Stimulated activated naive B cell treated with anti-CD40 and anti-IgM and Interleukin-4, amounts not matched to agents 10 μg/mL and 1 μg/mL and 100 μg/mL, for 72 hours (primary cell): ENCODE measurements at regions not wholly inside any gene's neighbourhood (a gene's known extent, or its start where the extent isn't known, plus 50 kb on each side); places are given as distances from the start of the nearest gene placed in this dataset.
A peak's percentile ranks its signal among the peaks of the same experiment; 100 is the strongest.

Experiments
- ATAC-seq, 2 donors: fragments of 150-1000 bp; cut with Tn5 transposase; replicated peaks; 2 replicates each; pipeline ENCODE4 v1.10.0; 2021; ENCODE audit warnings: moderate library complexity in 1 of 2
- DNase-seq: peaks from one replicate; pipeline ENCODE4 v3.0.0; 2021
- H3K27ac Mint-ChIP-seq: one replicate; pipeline ENCODE4 v1.8.0; 2022; ENCODE audit warnings: mild to moderate bottlenecking, mixed read lengths
- H3K27me3 Mint-ChIP-seq, 2 donors: one replicate each; pipeline ENCODE4 v1.8.0; 2022; ENCODE audit warnings: mixed read lengths in 2 of 2
- H3K36me3 Mint-ChIP-seq, 2 donors: one replicate each; pipeline ENCODE4 v1.8.0; 2022; ENCODE audit warnings: mixed read lengths in 2 of 2, mild to moderate bottlenecking in 1 of 2
- H3K4me1 Mint-ChIP-seq, 2 donors: one replicate each; pipeline ENCODE4 v1.8.0; 2022; ENCODE audit warnings: mixed read lengths in 2 of 2, mild to moderate bottlenecking in 1 of 2
- H3K4me3 Mint-ChIP-seq, 2 donors: one replicate each; pipeline ENCODE4 v1.8.0; 2022; ENCODE audit warnings: mild to moderate bottlenecking in 2 of 2, mixed read lengths in 2 of 2, moderate library complexity in 1 of 2
- H3K9me3 Mint-ChIP-seq, 2 donors: one replicate each; pipeline ENCODE4 v1.8.0; 2022; ENCODE audit warnings: mixed read lengths in 2 of 2, mild to moderate bottlenecking in 1 of 2

- Mint-ChIP-seq H3K4me1 (peaks cover 14 to 34% of the 10 kb centered on the region in 2 donors), H3K27ac (no peak overlapping the region), H3K36me3 (no peaks in the 10 kb centered on the region), H3K27me3 (peaks cover 0 to 3% of the 10 kb centered on the region in 2 donors), H3K9me3 (peaks cover 0 to 2% of the 10 kb centered on the region in 2 donors), H3K4me3 (no peak overlapping the region)
- DNase-seq (no peak), ATAC-seq (peak; percentile 18 to 52)
These were observed 58.8 kb upstream of the MSTN start for GRCh38 chr2:190121305-190121704.

DNA sequence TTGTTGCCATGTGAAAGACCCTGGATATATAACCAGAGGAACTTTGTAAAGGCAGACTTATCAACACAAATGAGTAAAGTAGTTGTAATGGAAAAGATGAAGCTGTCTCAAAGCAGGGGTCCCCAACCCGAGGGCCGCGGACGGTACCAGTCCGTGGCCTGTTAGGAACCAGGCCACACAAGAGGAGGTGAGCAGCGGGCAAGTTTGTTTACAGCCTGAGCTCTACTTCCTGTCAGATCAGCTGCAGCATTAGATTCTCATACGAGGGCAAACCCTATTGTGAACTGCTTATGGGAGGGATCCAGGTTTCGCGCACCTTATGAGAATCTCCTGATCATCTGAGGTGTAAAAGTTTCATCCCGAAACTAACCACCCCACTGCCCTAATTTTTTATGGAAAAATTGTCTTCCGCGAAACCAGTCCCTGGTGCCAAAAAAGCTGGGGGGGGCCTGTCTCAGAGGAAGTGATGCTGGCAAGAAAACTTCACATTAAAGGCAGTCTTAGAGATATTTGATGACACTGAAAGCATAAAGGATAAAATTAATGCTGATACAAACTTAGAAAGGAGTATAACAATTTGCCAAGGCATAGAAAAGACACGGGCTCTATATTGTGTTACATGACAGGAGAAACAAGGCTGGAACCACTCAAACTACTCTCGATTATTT, 57.5 kb upstream of the MSTN start:
- peaks cover 0 to 5% of the 10 kb centered on the region in 2 donors for H3K9me3 Mint-ChIP-seq
- peak overlapping the region; percentile 33 to 46 for H3K4me3 Mint-ChIP-seq
- H3K27ac Mint-ChIP-seq: peak overlapping the region; percentile 68
- peaks cover 0 to 4% of the 10 kb centered on the region in 2 donors for H3K27me3 Mint-ChIP-seq
- H3K4me1 Mint-ChIP-seq: peaks cover 14 to 34% of the 10 kb centered on the region in 2 donors
- ATAC-seq (peak in 1 of 2 donors; percentile 32), DNase-seq (no peak)
- no peaks in the 10 kb centered on the region for H3K36me3 Mint-ChIP-seq

DNA sequence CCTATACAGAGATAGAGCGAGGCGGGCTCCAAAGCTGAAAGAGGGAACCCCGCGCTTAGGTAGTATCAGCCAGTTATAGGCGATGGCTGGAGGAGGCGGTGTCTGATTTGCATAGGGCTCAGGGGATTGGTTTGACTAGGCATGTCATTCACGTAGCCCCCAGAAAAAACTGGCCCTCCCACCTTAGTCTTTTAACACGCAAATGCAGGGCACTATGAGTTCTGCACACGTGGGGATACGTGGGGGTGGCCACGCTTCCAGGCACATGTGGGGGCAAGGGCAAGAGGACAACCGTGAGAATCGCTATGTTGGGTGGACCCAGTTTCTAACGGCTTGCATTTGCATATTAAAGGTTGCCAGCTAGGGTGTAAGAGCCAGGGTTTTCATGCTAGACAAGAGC, 56.7 kb upstream of the MSTN start:
- Mint-ChIP-seq H3K4me1 (peaks cover 14 to 34% of the 10 kb centered on the region in 2 donors), H3K27me3 (peaks cover 0 to 4% of the 10 kb centered on the region in 2 donors), H3K27ac (peak overlapping the region; percentile 68), H3K4me3 (peak overlapping the region; percentile 33 to 46), H3K9me3 (peaks cover 0 to 5% of the 10 kb centered on the region in 2 donors), H3K36me3 (no peaks in the 10 kb centered on the region)
- DNase-seq: peak; percentile 25
- ATAC-seq: peak; percentile 77 to 84

GRCh38 chr2:190117305-190117704, 54.8 kb upstream of the MSTN start:
- no peak overlapping the region for H3K27ac Mint-ChIP-seq
- no peak overlapping the region for H3K4me3 Mint-ChIP-seq
- DNase-seq (no peak), ATAC-seq (no peak)
- no peaks in the 10 kb centered on the region for H3K36me3 Mint-ChIP-seq
- H3K9me3 Mint-ChIP-seq: peaks cover 0 to 5% of the 10 kb centered on the region in 2 donors
- peaks cover 14 to 32% of the 10 kb centered on the region in 2 donors for H3K4me1 Mint-ChIP-seq
- peaks cover 0 to 4% of the 10 kb centered on the region in 2 donors for H3K27me3 Mint-ChIP-seq

- Mint-ChIP-seq H3K4me1 (no peaks in the 10 kb centered on the region), H3K27me3 (peaks cover 0 to 4% of the 10 kb centered on the region in 2 donors), H3K36me3 (no peaks in the 10 kb centered on the region), H3K4me3 (no peak overlapping the region), H3K27ac (no peak overlapping the region), H3K9me3 (peaks cover 0 to 2% of the 10 kb centered on the region in 2 donors)
- no peak for ATAC-seq
- DNase-seq: no peak
These were observed 50.5 kb upstream of the MSTN start for GRCh38 chr2:190113000-190113399.
